ENCODE measurements at regions not wholly inside any gene's neighbourhood (a gene's known extent, or its start where the extent isn't known, plus 50 kb on each side); places are given as distances from the start of the nearest gene placed in this dataset.

GRCh38 chr15:77807115-77807514 is 174.4 kb upstream of the LINGO1 start:
- no TSS peak for BruUV-seq (replicated peaks)
- ChIA-PET POLR2A (no interaction called here), CTCF (no interaction called here)
- Histone ChIP-seq H3K36me3 (ENCODE audit: control insufficient read depth, insufficient read depth, low read length) (no peaks in the 10 kb centered on the region), H3K27ac (ENCODE audit: low read length) (no peak overlapping the region), H3K4me1 (ENCODE audit: control insufficient read depth, insufficient read depth, low read length) (peaks cover 3% of the 10 kb centered on the region; the same call in 1 of the 2 replicates), H3K9me3 (ENCODE audit: control insufficient read depth, insufficient read depth, low read depth, low read length) (no peaks in the 10 kb centered on the region), H3K4me3 (ENCODE audit: low read depth in 2 of 2, low read length in 2 of 2) (no peak overlapping the region), H3K27me3 (ENCODE audit: control insufficient read depth, insufficient read depth, low read length) (no peaks in the 10 kb centered on the region)
- TF ChIP-seq CTCF (IDR thresholded peaks at IDR 0.05): no peak
- no peak for TF ChIP-seq TCF7L2 (IDR thresholded peaks at IDR 0.05; ENCODE audit: low read depth, low read length)
- no peak for TF ChIP-seq POLR2AphosphoS5 (IDR thresholded peaks at IDR 0.05; ENCODE audit: low read depth, low read length)
- no peak for TF ChIP-seq SIN3A (IDR thresholded peaks at IDR 0.05; ENCODE audit: borderline replicate concordance, insufficient read depth, low read depth, low read length)
- DNase-seq (ENCODE audit: low read depth, low spot score): no peak
- no peak for ATAC-seq
- intact Hi-C loops (cut with micrococcal nuclease; ENCODE audit: unreplicated experiment): no loop called here
- in situ Hi-C loops (cut with HindIII; ENCODE audit: low pct_unique_long_range_greater_than_20kb, low sequenced_read_pairs): no loop called here

- ChIA-PET POLR2A (no interaction called here), CTCF (no interaction called here)
- Histone ChIP-seq H3K27me3 (ENCODE audit: control insufficient read depth, insufficient read depth, low read length) (no peaks in the 10 kb centered on the region), H3K4me1 (ENCODE audit: control insufficient read depth, insufficient read depth, low read length) (peaks cover 3% of the 10 kb centered on the region; the same call in 1 of the 2 replicates), H3K9me3 (ENCODE audit: control insufficient read depth, insufficient read depth, low read depth, low read length) (no peaks in the 10 kb centered on the region), H3K4me3 (ENCODE audit: low read depth in 2 of 2, low read length in 2 of 2) (no peak overlapping the region), H3K27ac (ENCODE audit: low read length) (no peak overlapping the region), H3K36me3 (ENCODE audit: control insufficient read depth, insufficient read depth, low read length) (no peaks in the 10 kb centered on the region)
- BruUV-seq (replicated peaks): no TSS peak
- in situ Hi-C loops (cut with HindIII; ENCODE audit: low pct_unique_long_range_greater_than_20kb, low sequenced_read_pairs): no loop called here
- ATAC-seq (no peak), DNase-seq (ENCODE audit: low read depth, low spot score) (no peak)
- TF ChIP-seq REST (IDR thresholded peaks at IDR 0.05; ENCODE audit: insufficient read depth in 1 of 2, low read depth in 2 of 2, low read length in 1 of 2) (0 out of 4 replicates have a peak, but pooled peaks of 1 of the 2 experiments have one; percentile 24), TCF7L2 (IDR thresholded peaks at IDR 0.05; ENCODE audit: low read depth, low read length) (no peak)
- intact Hi-C loops (cut with micrococcal nuclease; ENCODE audit: unreplicated experiment): no loop called here
These were observed 171.5 kb upstream of the LINGO1 start for GRCh38 chr15:77804210-77804609.

- in situ Hi-C loops (cut with HindIII; ENCODE audit: low pct_unique_long_range_greater_than_20kb, low sequenced_read_pairs): no loop called here
These were observed 170.8 kb upstream of the LINGO1 start for GRCh38 chr15:77803487-77803886.

More at GRCh38 chr15:77803487-77803886, 170.8 kb upstream of the LINGO1 start:
- Histone ChIP-seq H3K4me1 (ENCODE audit: control insufficient read depth, insufficient read depth, low read length) (peaks cover 3% of the 10 kb centered on the region; the same call in 1 of the 2 replicates), H3K36me3 (ENCODE audit: control insufficient read depth, insufficient read depth, low read length) (no peaks in the 10 kb centered on the region), H3K27ac (ENCODE audit: low read length) (no peak overlapping the region), H3K27me3 (ENCODE audit: control insufficient read depth, insufficient read depth, low read length) (no peaks in the 10 kb centered on the region), H3K4me3 (ENCODE audit: low read depth in 2 of 2, low read length in 2 of 2) (no peak overlapping the region), H3K9me3 (ENCODE audit: control insufficient read depth, insufficient read depth, low read depth, low read length) (no peaks in the 10 kb centered on the region)
- TF ChIP-seq SIN3A (IDR thresholded peaks at IDR 0.05; ENCODE audit: borderline replicate concordance, insufficient read depth, low read depth, low read length): no peak
- no peak for TF ChIP-seq TCF7L2 (IDR thresholded peaks at IDR 0.05; ENCODE audit: low read depth, low read length)
- no peak for TF ChIP-seq POLR2AphosphoS5 (IDR thresholded peaks at IDR 0.05; ENCODE audit: low read depth, low read length)
- TF ChIP-seq CTCF (IDR thresholded peaks at IDR 0.05): no peak
- no peak for TF ChIP-seq REST (IDR thresholded peaks at IDR 0.05; ENCODE audit: insufficient read depth in 1 of 2, low read depth in 2 of 2, low read length in 1 of 2)
- DNase-seq (ENCODE audit: low read depth, low spot score): no peak
- ATAC-seq: no peak
- no TSS peak for BruUV-seq (replicated peaks)
- ChIA-PET POLR2A (no interaction called here), CTCF (no interaction called here)
- intact Hi-C loops (cut with micrococcal nuclease; ENCODE audit: unreplicated experiment): no loop called here

All from Panc1 (cell line).